ENCODE measurements at regions not wholly inside any gene's neighbourhood (a gene's known extent, or its start where the extent isn't known, plus 50 kb on each side); places are given as distances from the start of the nearest gene placed in this dataset.
"Not testable (repeated sequence)": the region's sequence is repeated elsewhere in the genome, so short reads cannot be mapped to it uniquely, and the experiment has no call there.

DNA sequence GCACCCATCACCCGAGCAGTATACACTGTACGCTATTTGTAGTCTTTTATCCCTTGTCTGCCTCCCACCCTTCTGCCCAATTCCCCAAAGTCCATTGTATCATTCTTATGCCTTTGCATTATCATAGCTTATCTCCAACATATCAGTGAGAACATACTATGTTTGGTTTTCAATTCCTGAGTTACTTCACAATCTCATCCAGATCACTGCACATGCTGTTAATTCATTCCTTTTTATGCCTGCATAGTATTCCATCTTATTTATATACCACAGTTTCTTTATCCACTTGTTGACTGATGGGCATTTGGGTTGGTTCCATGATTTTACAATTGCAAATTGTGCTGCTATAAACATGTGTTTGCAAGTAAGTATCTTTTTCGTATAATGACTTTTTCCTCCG is 564.7 kb upstream of the NECTIN3 start:
- Histone ChIP-seq H3K4me3 (no peak overlapping the region), H3K9me3 (ENCODE audit: low read depth, low read length) (no peaks in the 10 kb centered on the region)

DNA sequence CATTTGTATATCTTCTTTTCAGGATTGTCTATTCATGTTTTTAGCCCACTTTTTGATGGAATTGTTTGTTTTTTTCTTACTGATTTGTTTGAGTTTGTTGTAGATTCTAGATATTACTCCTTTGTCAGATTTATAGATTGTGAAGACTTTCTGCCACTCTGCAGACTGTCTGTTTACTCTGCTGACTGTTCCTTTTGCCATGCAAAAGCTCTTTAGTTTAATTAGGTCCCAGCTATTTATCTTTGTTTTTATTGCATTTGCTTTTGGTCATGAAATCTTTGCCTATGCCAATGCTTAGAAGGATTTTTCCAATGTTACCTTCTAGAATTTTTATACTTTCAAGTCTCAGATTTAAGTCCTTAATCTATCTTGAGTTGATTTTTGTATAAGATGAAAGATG is 564.0 kb upstream of the NECTIN3 start:
- not testable (repeated sequence) for H3K9me3 ChIP-seq (ENCODE audit: low read depth, low read length); H3K9ac ChIP-seq (ENCODE audit: insufficient read length); DNase-seq (ENCODE audit: low read depth, low spot score); H3K27ac ChIP-seq; H3K4me3 ChIP-seq; H3K36me3 ChIP-seq (ENCODE audit: insufficient read depth, low read length)

More for the DNA sequence above, 564.7 kb upstream of the NECTIN3 start:
- no peaks in the 10 kb centered on the region for H3K36me3 ChIP-seq (ENCODE audit: insufficient read depth, low read length)
- no peak overlapping the region for H3K27ac ChIP-seq
- H3K9ac ChIP-seq (ENCODE audit: insufficient read length), result no peak overlapping the region
- TF ChIP-seq FOXP2 (optimal IDR thresholded peaks at IDR 0.05; ENCODE audit: control extremely low read depth, extremely low read length, insufficient read depth) (no peak), POLR2AphosphoS5 (IDR thresholded peaks at IDR 0.05; ENCODE audit: borderline replicate concordance, low read depth, low read length) (no peak), EZH2 (IDR thresholded peaks at IDR 0.05) (no peak)
- DNase-seq (ENCODE audit: low read depth, low spot score), result no peak

DNA sequence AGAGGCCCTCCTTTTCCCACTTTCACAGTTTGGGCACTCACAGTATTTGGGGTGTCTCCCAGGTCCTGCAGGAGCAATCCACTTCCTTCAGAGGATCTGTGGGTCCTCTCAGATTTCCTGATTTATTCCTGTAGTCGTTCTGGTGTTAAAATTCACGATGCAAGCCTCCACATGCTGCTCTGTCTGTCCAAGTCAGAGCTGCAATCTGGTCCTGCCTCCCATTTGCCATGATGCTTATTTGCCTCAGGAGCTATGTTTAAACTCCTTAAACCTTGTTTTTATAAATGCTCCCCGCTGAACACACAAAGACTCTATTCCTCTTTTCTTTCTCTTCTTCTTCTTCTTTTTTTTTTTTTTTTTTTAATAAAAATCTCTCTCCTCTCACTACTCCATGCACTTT is 558.7 kb upstream of the NECTIN3 start:
- Histone ChIP-seq H3K36me3 (ENCODE audit: insufficient read depth, low read length) (no peaks in the 10 kb centered on the region), H3K27ac (no peak overlapping the region), H3K9me3 (ENCODE audit: low read depth, low read length) (no peaks in the 10 kb centered on the region), H3K4me3 (no peak overlapping the region), H3K9ac (ENCODE audit: insufficient read length) (no peak overlapping the region)
- DNase-seq (ENCODE audit: low read depth, low spot score), result no peak
- TF ChIP-seq EZH2 (IDR thresholded peaks at IDR 0.05) (no peak), POLR2AphosphoS5 (IDR thresholded peaks at IDR 0.05; ENCODE audit: borderline replicate concordance, low read depth, low read length) (no peak), FOXP2 (optimal IDR thresholded peaks at IDR 0.05; ENCODE audit: control extremely low read depth, extremely low read length, insufficient read depth) (no peak)

DNA sequence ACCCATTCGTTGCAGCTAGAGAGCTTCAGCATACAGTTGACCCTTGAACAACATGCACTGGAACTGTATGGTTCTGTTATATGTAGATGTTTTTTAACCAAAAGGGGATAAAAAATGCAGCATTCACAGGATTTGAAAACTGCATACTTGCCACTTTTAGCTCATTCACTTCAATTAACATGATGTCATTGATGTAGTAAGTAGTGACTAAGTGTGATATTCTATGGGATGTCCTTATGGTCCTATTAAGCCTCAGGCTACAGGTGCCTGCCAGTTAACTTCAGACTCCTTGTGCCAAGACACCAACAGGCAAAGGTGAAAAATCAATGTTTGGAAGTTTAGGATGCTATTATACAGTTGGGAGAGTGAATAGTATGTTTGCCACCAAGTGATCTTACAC is 553.6 kb upstream of the NECTIN3 start:
- H3K9ac ChIP-seq (ENCODE audit: insufficient read length), result no peak overlapping the region
- no peak overlapping the region for H3K27ac ChIP-seq
- H3K9me3 ChIP-seq (ENCODE audit: low read depth, low read length), result no peaks in the 10 kb centered on the region
- TF ChIP-seq FOXP2 (optimal IDR thresholded peaks at IDR 0.05; ENCODE audit: control extremely low read depth, extremely low read length, insufficient read depth) (no peak), POLR2AphosphoS5 (IDR thresholded peaks at IDR 0.05; ENCODE audit: borderline replicate concordance, low read depth, low read length) (no peak), EZH2 (IDR thresholded peaks at IDR 0.05) (no peak)
- DNase-seq (ENCODE audit: low read depth, low spot score), result no peak
- H3K4me3 ChIP-seq, result no peak overlapping the region
- H3K36me3 ChIP-seq (ENCODE audit: insufficient read depth, low read length), result no peaks in the 10 kb centered on the region

DNA sequence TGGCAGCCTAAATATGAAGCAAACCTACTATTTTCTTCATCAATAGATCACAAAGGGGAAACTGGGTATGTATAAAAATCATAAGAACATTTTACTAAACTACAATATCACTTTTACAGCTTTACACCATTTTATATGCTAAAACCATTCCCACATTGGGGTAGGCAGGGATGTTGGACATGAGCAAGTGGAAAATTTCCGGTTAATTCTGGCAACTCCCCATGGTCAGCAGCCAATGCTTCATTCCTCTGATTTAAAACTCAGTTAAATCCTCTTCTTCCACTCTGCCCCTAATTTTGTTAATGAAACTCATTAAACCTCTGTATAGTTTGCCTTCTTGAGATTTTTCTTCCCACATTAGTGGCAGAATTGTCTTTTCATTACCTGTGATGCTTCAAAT is 552.5 kb upstream of the NECTIN3 start:
- no peak overlapping the region for H3K27ac ChIP-seq

DNA sequence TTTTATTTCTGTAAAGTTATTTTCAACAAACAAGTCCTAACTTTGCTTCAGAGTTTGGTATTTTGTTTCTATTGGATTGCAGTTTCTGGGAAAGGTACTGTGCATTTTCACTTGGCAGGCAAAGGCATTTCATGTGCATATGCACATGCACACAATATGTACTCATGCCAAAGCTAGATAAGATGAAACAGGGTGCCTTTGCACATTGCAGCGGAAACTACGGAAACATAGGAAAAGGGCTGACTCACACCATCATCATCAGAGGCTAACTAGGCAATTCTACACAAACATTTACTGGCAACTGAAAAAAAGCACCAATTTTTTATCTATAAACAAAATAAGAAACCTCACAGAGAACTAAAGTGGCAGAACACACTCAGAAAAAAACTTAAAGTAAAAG is 550.6 kb upstream of the NECTIN3 start:
- no peak overlapping the region for H3K27ac ChIP-seq
- no peak overlapping the region for H3K9ac ChIP-seq (ENCODE audit: insufficient read length)
- no peaks in the 10 kb centered on the region for H3K9me3 ChIP-seq (ENCODE audit: low read depth, low read length)
- H3K36me3 ChIP-seq (ENCODE audit: insufficient read depth, low read length), result no peaks in the 10 kb centered on the region
- H3K4me3 ChIP-seq, result no peak overlapping the region
- no peak for DNase-seq (ENCODE audit: low read depth, low spot score)
- no peak for TF ChIP-seq POLR2AphosphoS5 (IDR thresholded peaks at IDR 0.05; ENCODE audit: borderline replicate concordance, low read depth, low read length)
- no peak for TF ChIP-seq FOXP2 (optimal IDR thresholded peaks at IDR 0.05; ENCODE audit: control extremely low read depth, extremely low read length, insufficient read depth)
- TF ChIP-seq EZH2 (IDR thresholded peaks at IDR 0.05), result no peak

More for the DNA sequence above, 552.5 kb upstream of the NECTIN3 start:
- no peak overlapping the region for H3K4me3 ChIP-seq
- H3K9me3 ChIP-seq (ENCODE audit: low read depth, low read length), result no peaks in the 10 kb centered on the region
- TF ChIP-seq EZH2 (IDR thresholded peaks at IDR 0.05), result no peak
- no peak for TF ChIP-seq FOXP2 (optimal IDR thresholded peaks at IDR 0.05; ENCODE audit: control extremely low read depth, extremely low read length, insufficient read depth)
- TF ChIP-seq POLR2AphosphoS5 (IDR thresholded peaks at IDR 0.05; ENCODE audit: borderline replicate concordance, low read depth, low read length), result no peak
- H3K36me3 ChIP-seq (ENCODE audit: insufficient read depth, low read length), result no peaks in the 10 kb centered on the region
- no peak overlapping the region for H3K9ac ChIP-seq (ENCODE audit: insufficient read length)
- no peak for DNase-seq (ENCODE audit: low read depth, low spot score)

DNA sequence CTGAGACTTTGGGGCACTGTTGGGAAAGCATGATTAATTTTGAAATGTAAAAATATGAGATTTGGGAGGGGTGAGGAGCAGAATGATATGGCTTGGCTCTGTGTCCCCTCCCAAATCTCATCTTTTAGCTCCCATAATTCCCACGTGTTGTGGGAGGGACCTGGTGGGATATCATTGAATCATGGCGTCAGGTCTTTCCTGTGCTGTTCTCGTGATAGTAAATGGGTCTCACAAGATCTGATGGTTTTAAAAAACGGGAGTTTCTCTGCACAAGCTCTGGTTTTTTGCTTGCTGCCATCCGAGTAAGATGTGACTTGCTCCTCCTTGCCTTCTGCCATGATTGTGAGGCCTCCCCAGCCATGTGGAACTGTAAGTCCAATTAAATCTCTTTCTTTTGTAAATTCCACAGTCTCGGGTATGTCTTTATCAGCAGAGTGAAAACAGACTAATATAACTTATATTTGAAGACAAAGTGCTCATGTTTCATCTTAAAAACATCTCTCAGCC is 546.0 kb upstream of the NECTIN3 start:
- not testable (repeated sequence) for H3K9ac ChIP-seq (ENCODE audit: insufficient read length); H3K4me3 ChIP-seq; H3K27ac ChIP-seq; H3K36me3 ChIP-seq (ENCODE audit: insufficient read depth, low read length); H3K9me3 ChIP-seq (ENCODE audit: low read depth, low read length); DNase-seq (ENCODE audit: low read depth, low spot score)

DNA sequence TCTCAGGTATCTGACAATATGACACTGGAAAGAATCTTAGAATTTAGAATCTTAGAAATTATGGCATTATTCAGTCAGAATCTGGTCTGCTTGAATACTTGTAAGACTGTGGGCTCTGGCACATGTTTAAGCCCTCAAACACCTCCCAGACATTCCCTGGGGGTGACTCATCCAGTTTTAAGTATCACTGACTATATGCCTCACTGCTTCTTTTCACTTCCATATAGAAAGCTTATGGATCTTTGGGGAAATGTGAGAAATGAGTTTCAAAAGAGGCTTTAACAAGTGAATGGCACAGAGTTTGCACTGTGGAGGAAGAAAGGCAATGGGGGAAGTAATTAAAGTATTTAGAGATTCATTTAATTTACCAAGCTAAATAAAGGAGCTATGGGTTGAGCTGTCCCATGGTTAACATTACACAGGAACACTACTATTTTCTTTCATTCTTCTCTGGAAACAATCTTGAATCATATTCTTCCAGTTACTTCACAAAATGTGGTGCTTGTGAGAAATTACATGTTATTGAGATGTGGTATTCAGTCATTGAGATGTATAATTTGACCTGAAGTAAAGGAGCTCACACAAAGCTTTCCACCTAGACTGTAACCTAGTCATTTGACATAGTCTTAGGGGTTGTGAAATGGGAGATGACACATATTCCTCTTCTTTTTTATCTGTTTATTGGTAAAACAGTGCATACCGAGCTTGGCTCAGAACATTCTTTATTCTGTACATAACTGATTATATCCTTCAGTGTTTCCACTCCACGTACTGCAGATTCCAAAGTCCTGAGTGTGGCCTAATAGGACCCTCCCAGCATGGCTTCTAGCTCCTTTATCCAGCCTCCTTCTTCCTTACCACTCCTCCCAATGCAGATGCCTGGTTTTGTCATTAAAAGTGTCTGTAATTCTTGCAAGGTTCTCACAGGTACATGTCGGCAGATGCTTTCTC is 544.6 kb upstream of the NECTIN3 start:
- no peaks in the 10 kb centered on the region for H3K9me3 ChIP-seq (ENCODE audit: low read depth, low read length)
- H3K36me3 ChIP-seq (ENCODE audit: insufficient read depth, low read length), result no peaks in the 10 kb centered on the region
- TF ChIP-seq POLR2AphosphoS5 (IDR thresholded peaks at IDR 0.05; ENCODE audit: borderline replicate concordance, low read depth, low read length) (no peak), FOXP2 (optimal IDR thresholded peaks at IDR 0.05; ENCODE audit: control extremely low read depth, extremely low read length, insufficient read depth) (no peak), EZH2 (IDR thresholded peaks at IDR 0.05) (no peak)
- no peak for DNase-seq (ENCODE audit: low read depth, low spot score)
- H3K9ac ChIP-seq (ENCODE audit: insufficient read length), result no peak overlapping the region
- no peak overlapping the region for H3K4me3 ChIP-seq
- H3K27ac ChIP-seq, result no peak overlapping the region

Data from SK-N-MC (cell line).